ENCODE measurements at regions not wholly inside any gene's neighbourhood (a gene's known extent, or its start where the extent isn't known, plus 50 kb on each side); places are given as distances from the start of the nearest gene placed in this dataset.

- no peak for DNase-seq
These were observed 131.8 kb upstream of the MCTP2 start for GRCh38 chr15:94099574-94099960.

- DNase-seq, result no peak
These were observed 132.3 kb upstream of the MCTP2 start for GRCh38 chr15:94098921-94099573.

- no peak for DNase-seq
These were observed 133.8 kb upstream of the MCTP2 start for GRCh38 chr15:94097552-94097951.

- DNase-seq, result no peak
These were observed 137.1 kb upstream of the MCTP2 start for GRCh38 chr15:94094310-94094709.

GRCh38 chr15:94086341-94086740 lies 145.0 kb upstream of the MCTP2 start:
- no peak for DNase-seq

GRCh38 chr15:94083467-94084052 lies 147.8 kb upstream of the MCTP2 start:
- no peak for DNase-seq

GRCh38 chr15:94081829-94082228 lies 149.5 kb upstream of the MCTP2 start:
- no peak for DNase-seq

GRCh38 chr15:94080989-94081605 lies 150.3 kb upstream of the MCTP2 start:
- DNase-seq, result no peak

GRCh38 chr15:94080416-94080815 lies 150.9 kb upstream of the MCTP2 start:
- DNase-seq, result no peak

- no peak for DNase-seq
These were observed 151.4 kb upstream of the MCTP2 start for GRCh38 chr15:94079968-94080367.

GRCh38 chr15:94079459-94079858 lies 151.9 kb upstream of the MCTP2 start:
- no peak for DNase-seq

GRCh38 chr15:94077938-94078337 lies 153.4 kb upstream of the MCTP2 start:
- no peak for DNase-seq

- DNase-seq, result no peak
These were observed 156.0 kb upstream of the MCTP2 start for GRCh38 chr15:94075349-94075748.

GRCh38 chr15:94070356-94071295 lies 160.7 kb upstream of the MCTP2 start:
- no peak for DNase-seq

GRCh38 chr15:94069844-94070243 lies 161.5 kb upstream of the MCTP2 start:
- DNase-seq, result no peak

- no peak for DNase-seq
These were observed 164.6 kb upstream of the MCTP2 start for GRCh38 chr15:94066811-94067210.

GRCh38 chr15:94066046-94066445 lies 165.3 kb upstream of the MCTP2 start:
- DNase-seq, result no peak

- no peak for DNase-seq
These were observed 166.6 kb upstream of the MCTP2 start for GRCh38 chr15:94064676-94065313.

GRCh38 chr15:94061041-94061440 lies 170.3 kb upstream of the MCTP2 start:
- DNase-seq, result no peak

GRCh38 chr15:94059013-94059587 lies 172.3 kb upstream of the MCTP2 start:
- no peak for DNase-seq

- no peak for DNase-seq
These were observed 174.1 kb upstream of the MCTP2 start for GRCh38 chr15:94057305-94057704.

- no peak for DNase-seq
These were observed 175.0 kb upstream of the MCTP2 start for GRCh38 chr15:94056314-94056713.

- no peak for DNase-seq
These were observed 177.7 kb upstream of the MCTP2 start for GRCh38 chr15:94053626-94054025.
